ENCODE measurements at regions not wholly inside any gene's neighbourhood (a gene's known extent, or its start where the extent isn't known, plus 50 kb on each side); places are given as distances from the start of the nearest gene placed in this dataset.

- TF ChIP-seq, protein P1, sequence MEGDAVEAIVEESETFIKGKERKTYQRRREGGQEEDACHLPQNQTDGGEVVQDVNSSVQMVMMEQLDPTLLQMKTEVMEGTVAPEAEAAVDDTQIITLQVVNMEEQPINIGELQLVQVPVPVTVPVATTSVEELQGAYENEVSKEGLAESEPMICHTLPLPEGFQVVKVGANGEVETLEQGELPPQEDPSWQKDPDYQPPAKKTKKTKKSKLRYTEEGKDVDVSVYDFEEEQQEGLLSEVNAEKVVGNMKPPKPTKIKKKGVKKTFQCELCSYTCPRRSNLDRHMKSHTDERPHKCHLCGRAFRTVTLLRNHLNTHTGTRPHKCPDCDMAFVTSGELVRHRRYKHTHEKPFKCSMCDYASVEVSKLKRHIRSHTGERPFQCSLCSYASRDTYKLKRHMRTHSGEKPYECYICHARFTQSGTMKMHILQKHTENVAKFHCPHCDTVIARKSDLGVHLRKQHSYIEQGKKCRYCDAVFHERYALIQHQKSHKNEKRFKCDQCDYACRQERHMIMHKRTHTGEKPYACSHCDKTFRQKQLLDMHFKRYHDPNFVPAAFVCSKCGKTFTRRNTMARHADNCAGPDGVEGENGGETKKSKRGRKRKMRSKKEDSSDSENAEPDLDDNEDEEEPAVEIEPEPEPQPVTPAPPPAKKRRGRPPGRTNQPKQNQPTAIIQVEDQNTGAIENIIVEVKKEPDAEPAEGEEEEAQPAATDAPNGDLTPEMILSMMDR (IDR thresholded peaks at IDR 0.05; ENCODE audit: poor library complexity, severe bottlenecking), result no peak
- TF ChIP-seq EZH2 (IDR thresholded peaks at IDR 0.05; ENCODE audit: borderline replicate concordance, insufficient read depth, low read length, poor library complexity, severe bottlenecking) (no peak), POLR2AphosphoS5 (IDR thresholded peaks at IDR 0.05) (no peak), EP300 (conservative IDR thresholded peaks at IDR 0.05; ENCODE audit: poor library complexity, severe bottlenecking) (no peak), REST (IDR thresholded peaks at IDR 0.05; ENCODE audit: borderline replicate concordance) (no peak), TAF1 (IDR thresholded peaks at IDR 0.05; ENCODE audit: low read depth) (no peak), RAD21 (conservative IDR thresholded peaks at IDR 0.05) (no peak)
Measured at GRCh38 chrY:7542256-7542858, 630.8 kb upstream of the AMELY start.
